ENCODE measurements at regions not wholly inside any gene's neighbourhood (a gene's known extent, or its start where the extent isn't known, plus 50 kb on each side); places are given as distances from the start of the nearest gene placed in this dataset.

DNA sequence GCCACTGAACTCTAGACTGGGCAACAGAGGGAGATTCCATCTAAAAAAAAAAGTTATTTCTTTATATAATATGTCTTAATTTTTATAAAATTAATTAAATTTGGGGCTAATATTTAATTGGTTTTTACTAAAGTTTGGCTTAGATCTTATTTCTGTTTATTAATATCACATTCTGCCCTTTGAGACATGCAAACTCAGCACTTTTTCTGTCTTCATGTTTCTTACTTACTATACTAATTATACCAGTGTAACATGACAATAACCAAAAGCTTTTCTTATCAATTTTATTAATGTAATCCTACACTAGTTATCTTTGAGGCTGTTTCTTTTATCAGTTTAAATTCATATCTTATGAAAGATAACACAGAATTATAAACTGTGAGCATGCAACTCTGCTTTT, 475.9 kb upstream of the GRID2 start:
- no peak for DNase-seq (ENCODE audit: low spot score)
- Histone ChIP-seq H3K4me1 (ENCODE audit: control insufficient read depth in 2 of 2, insufficient read depth in 1 of 2, low read depth in 1 of 2, low read length in 2 of 2) (no peaks in the 10 kb centered on the region), H3K4me2 (ENCODE audit: insufficient read depth, low read length, poor library complexity, severe bottlenecking) (no peak overlapping the region), H2BK120ac (ENCODE audit: low read depth, low read length) (no peak overlapping the region), H4K91ac (ENCODE audit: low read depth, low read length, poor library complexity) (no peak overlapping the region), H3K4me3 (ENCODE audit: low read length in 2 of 2) (no peak overlapping the region), H2AFZ (ENCODE audit: low read length) (no peak overlapping the region), H3K9ac (ENCODE audit: low read depth, low read length, poor library complexity) (no peak overlapping the region), H2BK15ac (ENCODE audit: low read length) (no peak overlapping the region), H3K4ac (ENCODE audit: low read length) (no peak overlapping the region), H3K27me3 (ENCODE audit: control insufficient read depth in 3 of 3, insufficient read depth in 3 of 3, low read depth in 1 of 3, low read length in 3 of 3) (no peaks in the 10 kb centered on the region), H2BK5ac (ENCODE audit: low read length) (no peak overlapping the region), H4K8ac (ENCODE audit: low read depth, low read length) (no peak overlapping the region), H2BK12ac (ENCODE audit: low read length) (no peak overlapping the region), H3K14ac (ENCODE audit: low read length) (no peak overlapping the region), H3K79me1 (ENCODE audit: low read depth, low read length) (no peaks in the 10 kb centered on the region), H3K36me3 (replicated peaks in 1 of 2; ENCODE audit: control insufficient read depth in 2 of 2, insufficient read depth in 2 of 2, low read length in 2 of 2) (no peaks in the 10 kb centered on the region), H2AK5ac (ENCODE audit: low read depth, low read length) (no peak overlapping the region), H3K9me3 (replicated peaks in 1 of 2; ENCODE audit: control insufficient read depth in 2 of 2, insufficient read depth in 1 of 2, low read depth in 1 of 2, low read length in 2 of 2) (peaks cover 0 to 2% of the 10 kb centered on the region in 2 donors), H3K18ac (ENCODE audit: low read length) (no peak overlapping the region), H3K27ac (replicated peaks; ENCODE audit: low read length) (no peak overlapping the region), H3K23ac (ENCODE audit: low read depth, low read length, poor library complexity) (no peak overlapping the region)

DNA sequence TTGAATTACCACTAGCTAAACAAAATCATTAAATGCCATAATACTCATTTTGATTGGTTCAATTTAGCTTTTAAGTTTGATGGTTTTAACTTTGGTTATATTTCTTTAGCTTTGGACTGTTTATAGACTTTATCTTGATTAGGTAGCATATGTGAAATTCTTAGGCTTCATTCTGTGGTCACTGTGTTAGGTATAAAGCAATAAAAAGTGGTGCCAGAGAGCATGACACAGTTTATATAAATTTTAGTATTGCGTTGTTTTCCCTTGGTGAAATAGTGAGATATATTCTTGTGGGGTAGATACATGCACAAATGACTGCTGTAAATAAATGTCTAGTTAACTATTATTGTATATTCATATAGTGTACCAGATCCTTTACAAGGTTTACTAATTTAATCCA, 474.2 kb upstream of the GRID2 start:
- Histone ChIP-seq H2BK12ac (ENCODE audit: low read length) (no peak overlapping the region), H3K79me1 (ENCODE audit: low read depth, low read length) (no peaks in the 10 kb centered on the region), H3K4me2 (ENCODE audit: insufficient read depth, low read length, poor library complexity, severe bottlenecking) (no peak overlapping the region), H3K23ac (ENCODE audit: low read depth, low read length, poor library complexity) (no peak overlapping the region), H2BK5ac (ENCODE audit: low read length) (no peak overlapping the region), H3K9me3 (replicated peaks in 1 of 2; ENCODE audit: control insufficient read depth in 2 of 2, insufficient read depth in 1 of 2, low read depth in 1 of 2, low read length in 2 of 2) (peaks cover 0 to 6% of the 10 kb centered on the region in 2 donors), H2BK15ac (ENCODE audit: low read length) (no peak overlapping the region), H2AFZ (ENCODE audit: low read length) (no peak overlapping the region), H3K27me3 (ENCODE audit: control insufficient read depth in 3 of 3, insufficient read depth in 3 of 3, low read depth in 1 of 3, low read length in 3 of 3) (no peaks in the 10 kb centered on the region), H3K4ac (ENCODE audit: low read length) (no peak overlapping the region), H3K18ac (ENCODE audit: low read length) (no peak overlapping the region), H2BK120ac (ENCODE audit: low read depth, low read length) (no peak overlapping the region), H2AK5ac (ENCODE audit: low read depth, low read length) (no peak overlapping the region), H3K9ac (ENCODE audit: low read depth, low read length, poor library complexity) (no peak overlapping the region), H4K8ac (ENCODE audit: low read depth, low read length) (no peak overlapping the region), H4K91ac (ENCODE audit: low read depth, low read length, poor library complexity) (no peak overlapping the region), H3K4me1 (ENCODE audit: control insufficient read depth in 2 of 2, insufficient read depth in 1 of 2, low read depth in 1 of 2, low read length in 2 of 2) (no peaks in the 10 kb centered on the region), H3K4me3 (ENCODE audit: low read length in 2 of 2) (no peak overlapping the region), H3K36me3 (replicated peaks in 1 of 2; ENCODE audit: control insufficient read depth in 2 of 2, insufficient read depth in 2 of 2, low read length in 2 of 2) (no peaks in the 10 kb centered on the region), H3K27ac (replicated peaks; ENCODE audit: low read length) (no peak overlapping the region), H3K14ac (ENCODE audit: low read length) (no peak overlapping the region)
- no peak for DNase-seq (ENCODE audit: low spot score)
- no CpG with 5 or more reads among the region's 1 CpG for WGBS, 2 donors (ENCODE audit: extremely low coverage in 2 of 2, insufficient read length in 2 of 2, insufficient replicate concordance in 1 of 2)

DNA sequence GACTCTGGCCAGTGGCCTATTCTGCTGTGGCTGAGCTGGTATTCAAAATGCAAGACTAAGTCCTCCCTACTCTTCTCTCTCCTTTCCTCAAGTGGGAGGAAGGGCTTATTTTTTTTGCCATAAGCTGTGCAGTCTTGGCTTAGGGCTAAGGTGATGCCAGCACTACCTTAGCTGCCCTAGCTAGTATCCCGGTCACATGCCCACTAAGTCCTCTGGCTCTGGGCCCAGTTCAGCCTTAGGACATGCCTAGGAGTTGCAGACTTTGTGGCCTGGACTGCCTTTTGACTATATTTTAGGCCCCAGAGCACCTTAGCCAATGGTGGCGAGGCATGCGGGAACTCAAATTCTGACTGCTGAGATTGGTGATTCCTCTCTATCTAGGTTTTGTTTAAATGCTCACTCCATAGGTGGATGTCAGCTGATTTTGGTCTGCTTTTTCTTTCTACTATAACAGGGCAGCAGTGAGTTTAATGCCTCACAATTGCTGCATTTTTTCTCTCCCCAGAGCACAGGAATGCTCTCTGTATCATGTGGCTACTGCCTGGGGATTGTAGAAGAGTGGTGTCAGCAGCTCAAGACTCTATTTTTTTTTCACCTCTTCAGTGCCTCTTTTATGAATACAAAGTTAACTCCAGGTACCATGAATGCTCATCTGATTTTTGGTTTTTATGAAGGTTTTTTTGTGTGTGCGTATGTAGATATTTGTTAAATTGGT, 472.9 kb upstream of the GRID2 start:
- H3K14ac ChIP-seq (ENCODE audit: low read length), result no peak overlapping the region
- no peak overlapping the region for H4K8ac ChIP-seq (ENCODE audit: low read depth, low read length)
- no peak overlapping the region for H3K4me2 ChIP-seq (ENCODE audit: insufficient read depth, low read length, poor library complexity, severe bottlenecking)
- no peak overlapping the region for H3K4ac ChIP-seq (ENCODE audit: low read length)
- H3K23ac ChIP-seq (ENCODE audit: low read depth, low read length, poor library complexity), result no peak overlapping the region
- H3K9me3 ChIP-seq (replicated peaks in 1 of 2; ENCODE audit: control insufficient read depth in 2 of 2, insufficient read depth in 1 of 2, low read depth in 1 of 2, low read length in 2 of 2), result peaks cover 0 to 6% of the 10 kb centered on the region in 2 donors
- H3K9ac ChIP-seq (ENCODE audit: low read depth, low read length, poor library complexity), result no peak overlapping the region
- DNase-seq (ENCODE audit: low spot score), result no peak
- WGBS, 2 donors (ENCODE audit: extremely low coverage in 2 of 2, insufficient read length in 2 of 2, insufficient replicate concordance in 1 of 2), result no CpG with 5 or more reads among the region's 4 CpGs
- no peak overlapping the region for H4K91ac ChIP-seq (ENCODE audit: low read depth, low read length, poor library complexity)
- H2BK15ac ChIP-seq (ENCODE audit: low read length), result no peak overlapping the region
- H3K79me1 ChIP-seq (ENCODE audit: low read depth, low read length), result no peaks in the 10 kb centered on the region
- H3K18ac ChIP-seq (ENCODE audit: low read length), result no peak overlapping the region
- no peak overlapping the region for H2BK5ac ChIP-seq (ENCODE audit: low read length)
- no peak overlapping the region for H3K27ac ChIP-seq (replicated peaks; ENCODE audit: low read length)
- no peaks in the 10 kb centered on the region for H3K36me3 ChIP-seq (replicated peaks in 1 of 2; ENCODE audit: control insufficient read depth in 2 of 2, insufficient read depth in 2 of 2, low read length in 2 of 2)
- no peak overlapping the region for H3K4me3 ChIP-seq (ENCODE audit: low read length in 2 of 2)
- H2AFZ ChIP-seq (ENCODE audit: low read length), result no peak overlapping the region
- no peaks in the 10 kb centered on the region for H3K4me1 ChIP-seq (ENCODE audit: control insufficient read depth in 2 of 2, insufficient read depth in 1 of 2, low read depth in 1 of 2, low read length in 2 of 2)
- H3K27me3 ChIP-seq (ENCODE audit: control insufficient read depth in 3 of 3, insufficient read depth in 3 of 3, low read depth in 1 of 3, low read length in 3 of 3), result no peaks in the 10 kb centered on the region
- no peak overlapping the region for H2AK5ac ChIP-seq (ENCODE audit: low read depth, low read length)
- H2BK12ac ChIP-seq (ENCODE audit: low read length), result no peak overlapping the region
- no peak overlapping the region for H2BK120ac ChIP-seq (ENCODE audit: low read depth, low read length)

DNA sequence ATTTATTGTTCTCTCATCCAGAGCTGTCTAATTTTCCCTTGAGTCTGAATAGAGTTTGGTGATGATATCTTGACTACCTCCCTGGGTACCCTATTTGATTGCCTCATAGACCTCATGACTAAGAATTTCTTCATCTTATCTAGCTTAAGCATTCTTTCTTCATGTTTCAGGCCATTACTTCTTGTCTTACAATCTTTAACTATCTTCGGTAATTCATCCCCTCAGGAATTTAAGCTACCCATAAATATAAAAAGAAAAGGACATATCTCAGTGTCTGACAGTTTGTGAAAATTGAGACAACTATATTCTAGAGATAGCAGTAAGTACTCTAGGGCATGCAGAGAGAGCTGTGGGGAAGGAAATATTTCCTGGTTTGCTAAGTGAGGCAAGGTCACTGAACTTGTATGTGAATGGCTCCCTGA, 466.1 kb upstream of the GRID2 start:
- Histone ChIP-seq H3K79me1 (ENCODE audit: low read depth, low read length) (no peaks in the 10 kb centered on the region), H3K9ac (ENCODE audit: low read depth, low read length, poor library complexity) (no peak overlapping the region), H3K36me3 (replicated peaks in 1 of 2; ENCODE audit: control insufficient read depth in 2 of 2, insufficient read depth in 2 of 2, low read length in 2 of 2) (no peaks in the 10 kb centered on the region), H3K4ac (ENCODE audit: low read length) (no peak overlapping the region), H3K9me3 (replicated peaks in 1 of 2; ENCODE audit: control insufficient read depth in 2 of 2, insufficient read depth in 1 of 2, low read depth in 1 of 2, low read length in 2 of 2) (peaks cover 0 to 5% of the 10 kb centered on the region in 2 donors), H2BK12ac (ENCODE audit: low read length) (no peak overlapping the region), H4K91ac (ENCODE audit: low read depth, low read length, poor library complexity) (no peak overlapping the region), H3K4me1 (ENCODE audit: control insufficient read depth in 2 of 2, insufficient read depth in 1 of 2, low read depth in 1 of 2, low read length in 2 of 2) (no peaks in the 10 kb centered on the region), H2BK15ac (ENCODE audit: low read length) (no peak overlapping the region), H4K8ac (ENCODE audit: low read depth, low read length) (no peak overlapping the region), H3K4me3 (ENCODE audit: low read length in 2 of 2) (no peak overlapping the region), H3K27me3 (ENCODE audit: control insufficient read depth in 3 of 3, insufficient read depth in 3 of 3, low read depth in 1 of 3, low read length in 3 of 3) (no peaks in the 10 kb centered on the region), H3K4me2 (ENCODE audit: insufficient read depth, low read length, poor library complexity, severe bottlenecking) (no peak overlapping the region), H3K18ac (ENCODE audit: low read length) (no peak overlapping the region), H2BK5ac (ENCODE audit: low read length) (no peak overlapping the region), H3K23ac (ENCODE audit: low read depth, low read length, poor library complexity) (no peak overlapping the region), H2AK5ac (ENCODE audit: low read depth, low read length) (no peak overlapping the region), H2AFZ (ENCODE audit: low read length) (no peak overlapping the region), H3K27ac (replicated peaks; ENCODE audit: low read length) (no peak overlapping the region), H2BK120ac (ENCODE audit: low read depth, low read length) (no peak overlapping the region), H3K14ac (ENCODE audit: low read length) (no peak overlapping the region)
- WGBS, 2 donors (ENCODE audit: extremely low coverage in 2 of 2, insufficient read length in 2 of 2, insufficient replicate concordance in 1 of 2), result no CpG with 5 or more reads among the region's 1 CpG
- no peak for DNase-seq (ENCODE audit: low spot score)

All from neuronal stem cell (in vitro differentiated cells).